DMS53 (cell line): ENCODE measurements at regions not wholly inside any gene's neighbourhood (a gene's known extent, or its start where the extent isn't known, plus 50 kb on each side); places are given as distances from the start of the nearest gene placed in this dataset.

Source experiments
- DNase-seq: peaks from one replicate; lab custom pipeline; 2025; lab: John Stamatoyannopoulos, UW

GRCh38 chr7:134391223-134391622 lies 67.7 kb downstream of the AKR1B1 start:
- no peak for DNase-seq

- DNase-seq: no peak
Measured at GRCh38 chr7:134388336-134389019, 70.4 kb downstream of the AKR1B1 start.

GRCh38 chr7:134378562-134378961 lies 61.8 kb upstream of the SLC35B4 start:
- DNase-seq: no peak

DNA sequence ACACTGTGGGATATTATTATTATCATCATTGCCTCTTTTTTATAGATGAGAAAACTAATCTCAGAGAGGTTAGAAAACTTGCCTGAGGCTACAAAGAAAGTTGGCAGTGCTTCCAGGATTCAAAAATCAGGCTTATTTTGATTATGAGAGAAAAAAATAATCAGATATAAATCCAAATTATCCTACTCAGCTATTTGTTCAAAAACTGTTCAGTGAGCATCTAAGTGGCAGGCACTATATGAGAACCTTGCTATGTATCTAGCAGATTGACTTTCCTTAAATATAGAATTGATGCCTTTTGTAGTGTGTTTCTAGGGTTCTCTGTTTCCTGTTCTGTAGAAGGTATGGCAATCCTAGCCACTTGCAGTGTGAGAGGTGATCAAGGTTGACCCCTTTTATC lies 60.0 kb upstream of the SLC35B4 start:
- no peak for DNase-seq

DNA sequence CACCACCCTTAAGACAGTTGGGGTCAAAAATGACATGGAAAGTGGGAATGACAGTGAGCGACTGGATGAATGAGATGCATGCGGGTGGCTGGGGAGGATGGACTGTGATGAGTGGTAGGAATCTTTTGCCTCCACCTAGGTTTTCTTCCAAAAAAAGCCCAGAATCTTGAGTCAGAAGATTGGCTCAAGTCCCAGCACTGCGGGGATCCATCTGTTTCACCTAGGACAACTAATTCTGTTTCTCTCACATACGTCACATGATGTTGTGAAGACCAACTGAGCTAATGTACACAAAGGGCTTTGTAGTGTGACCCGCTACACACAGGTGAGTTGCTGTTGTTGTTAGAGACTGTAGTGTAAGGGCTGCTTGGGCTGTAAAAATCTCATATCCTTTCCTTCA lies 58.5 kb upstream of the SLC35B4 start:
- no peak for DNase-seq

GRCh38 chr7:134374791-134375190 lies 58.1 kb upstream of the SLC35B4 start:
- DNase-seq: no peak

- DNase-seq: peak; percentile 62
Measured at GRCh38 chr7:134374291-134374690, 57.6 kb upstream of the SLC35B4 start.

DNA sequence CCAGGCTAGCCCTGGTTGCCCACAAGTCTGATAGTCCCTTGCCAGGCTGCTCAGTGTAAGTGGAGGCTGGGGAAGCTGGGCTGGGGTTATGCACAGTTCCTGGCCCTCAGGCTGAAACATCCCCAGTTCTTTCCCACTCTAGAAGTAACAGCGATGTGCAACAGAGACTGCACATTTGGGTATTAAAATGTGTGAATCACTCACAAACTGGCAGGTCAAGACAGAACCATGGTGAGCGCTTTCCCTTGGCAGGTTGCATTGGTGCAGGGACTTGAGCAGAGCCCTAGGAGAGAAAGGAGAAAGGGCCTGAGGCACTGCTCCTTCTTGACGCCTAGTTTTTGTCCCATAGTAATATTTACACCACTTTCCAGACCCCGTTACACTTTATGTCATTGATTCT lies 56.1 kb upstream of the SLC35B4 start:
- no peak for DNase-seq

- no peak for DNase-seq
Measured at GRCh38 chr7:134371971-134372370, 55.2 kb upstream of the SLC35B4 start.

- DNase-seq: peak; percentile 93
Measured at GRCh38 chr7:134371536-134371935, 54.8 kb upstream of the SLC35B4 start.

GRCh38 chr7:134370135-134370534 lies 53.4 kb upstream of the SLC35B4 start:
- DNase-seq: no peak

DNA sequence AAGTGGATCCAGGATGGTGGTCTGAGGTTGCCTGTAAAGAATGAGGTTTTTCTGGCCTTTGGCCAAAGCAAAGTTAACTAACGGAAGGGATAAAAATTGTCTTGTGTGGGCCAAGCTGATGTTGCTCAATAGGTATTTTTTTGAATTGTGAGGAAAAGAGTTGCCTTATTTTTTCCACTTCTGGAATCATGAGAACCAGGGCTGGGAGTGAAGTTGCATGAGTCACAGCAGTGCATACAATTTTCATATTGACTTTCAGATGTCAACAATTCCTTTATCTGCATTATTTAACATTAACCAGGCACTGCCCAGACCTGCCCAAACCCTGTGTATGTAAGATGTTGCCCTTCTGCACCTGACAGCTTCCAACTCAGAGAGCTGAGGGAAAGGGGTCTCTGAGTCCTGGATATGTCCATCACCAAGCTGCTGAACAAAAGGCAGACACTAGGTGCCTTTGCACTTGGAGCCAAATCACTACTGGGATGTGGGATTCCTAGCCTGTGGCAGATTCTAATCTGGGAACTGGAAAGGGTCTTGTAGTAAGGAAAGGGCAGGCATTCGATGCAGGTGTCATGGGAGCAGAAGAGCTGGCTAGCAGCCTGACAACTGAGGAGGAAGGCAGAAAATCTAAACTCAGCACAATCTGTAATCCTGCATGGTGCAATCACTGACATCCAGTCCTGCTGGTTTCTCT lies 52.3 kb upstream of the SLC35B4 start:
- peak; percentile 92 for DNase-seq

DNA sequence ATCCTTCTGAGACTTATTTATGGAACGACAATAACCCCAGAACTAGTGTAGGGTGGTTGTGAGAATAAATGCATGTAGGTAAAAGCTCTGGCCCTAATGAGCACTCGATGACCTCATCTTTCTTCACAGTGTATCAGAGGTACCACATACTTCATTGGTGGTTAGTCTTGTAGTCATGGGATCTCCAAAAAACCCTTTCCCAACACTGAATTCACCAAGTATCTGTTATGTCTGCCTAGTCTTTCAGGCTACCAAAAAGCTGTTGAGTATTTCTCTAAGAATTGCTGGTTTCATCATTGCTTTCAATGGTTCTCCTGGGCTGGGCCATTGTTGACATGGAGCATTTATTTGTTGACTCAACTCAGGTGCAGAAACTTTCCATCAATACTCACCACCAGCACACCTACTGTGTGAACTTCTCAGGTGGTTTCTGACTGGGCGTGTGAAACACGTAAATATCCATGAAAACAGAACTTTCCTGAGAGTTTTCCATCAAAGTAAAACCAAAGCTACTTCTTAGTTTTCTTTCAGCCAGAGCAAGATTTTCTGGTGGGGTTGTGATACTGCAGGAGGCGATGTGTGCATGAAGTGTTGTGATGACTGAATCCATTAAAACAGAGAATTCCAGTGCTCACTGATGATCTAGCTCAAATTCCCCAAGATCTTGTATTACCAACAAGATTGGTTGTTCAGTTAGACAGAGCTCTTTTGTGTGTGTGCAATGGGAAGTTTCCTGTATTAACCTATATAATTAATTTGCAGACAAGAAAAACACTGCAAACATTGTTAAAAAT lies 51.4 kb upstream of the SLC35B4 start:
- peak; percentile 42 for DNase-seq
